ENCODE measurements at regions not wholly inside any gene's neighbourhood (a gene's known extent, or its start where the extent isn't known, plus 50 kb on each side); places are given as distances from the start of the nearest gene placed in this dataset.

DNA sequence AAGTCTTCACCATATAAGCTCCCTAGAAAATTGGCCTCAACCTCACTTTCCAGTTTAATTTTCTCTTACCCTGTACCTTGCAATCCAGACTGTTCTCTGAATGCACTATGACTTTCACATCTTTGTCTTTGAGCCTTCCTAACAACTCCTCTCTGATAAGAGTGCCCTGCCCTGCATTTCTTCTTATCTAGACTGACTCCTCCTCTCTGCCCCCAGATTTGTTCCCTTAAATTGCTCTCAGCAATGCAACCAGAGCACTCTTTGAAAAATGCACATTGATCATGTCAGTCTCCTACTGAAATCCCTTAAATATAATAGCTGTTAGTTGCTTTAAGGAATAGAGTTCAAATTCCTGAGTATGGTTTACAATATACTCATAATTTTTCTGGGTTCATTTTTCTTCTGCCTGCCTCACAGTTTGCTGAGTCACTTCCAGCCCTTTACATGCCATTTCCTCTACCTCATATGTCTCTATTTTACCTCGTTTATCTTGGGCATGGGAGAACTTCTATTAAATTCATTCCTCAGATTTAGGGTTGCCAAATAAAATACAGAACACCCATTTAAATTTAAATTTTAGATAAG, 582.7 kb upstream of the AADAT start:
- no peak overlapping the region for H3K27ac ChIP-seq (ENCODE audit: insufficient read depth, low read depth, low read length)
- FAIRE-seq (no peak), DNase-seq (ENCODE audit: low read depth, low spot score) (peak; percentile 2)
- TF ChIP-seq FOS (IDR thresholded peaks at IDR 0.05; ENCODE audit: borderline replicate concordance, insufficient read depth, low read length) (no peak), POLR2AphosphoS5 (IDR thresholded peaks at IDR 0.05; ENCODE audit: insufficient read depth, low read depth, low read length) (no peak), MYC (IDR thresholded peaks at IDR 0.05; ENCODE audit: low read depth, low read length) (no peak), JUN (IDR thresholded peaks at IDR 0.05; ENCODE audit: borderline replicate concordance, insufficient read depth, insufficient read length, low read depth) (no peak), GATA2 (IDR thresholded peaks at IDR 0.05; ENCODE audit: insufficient read depth, insufficient read length, low read depth, low read length) (no peak), EZH2 (IDR thresholded peaks at IDR 0.05; ENCODE audit: borderline replicate concordance, low read depth, low read length, severe bottlenecking) (no peak), POLR2A (IDR thresholded peaks at IDR 0.05; ENCODE audit: low read depth, low read length) (no peak)
- TF ChIP-seq, protein P1, sequence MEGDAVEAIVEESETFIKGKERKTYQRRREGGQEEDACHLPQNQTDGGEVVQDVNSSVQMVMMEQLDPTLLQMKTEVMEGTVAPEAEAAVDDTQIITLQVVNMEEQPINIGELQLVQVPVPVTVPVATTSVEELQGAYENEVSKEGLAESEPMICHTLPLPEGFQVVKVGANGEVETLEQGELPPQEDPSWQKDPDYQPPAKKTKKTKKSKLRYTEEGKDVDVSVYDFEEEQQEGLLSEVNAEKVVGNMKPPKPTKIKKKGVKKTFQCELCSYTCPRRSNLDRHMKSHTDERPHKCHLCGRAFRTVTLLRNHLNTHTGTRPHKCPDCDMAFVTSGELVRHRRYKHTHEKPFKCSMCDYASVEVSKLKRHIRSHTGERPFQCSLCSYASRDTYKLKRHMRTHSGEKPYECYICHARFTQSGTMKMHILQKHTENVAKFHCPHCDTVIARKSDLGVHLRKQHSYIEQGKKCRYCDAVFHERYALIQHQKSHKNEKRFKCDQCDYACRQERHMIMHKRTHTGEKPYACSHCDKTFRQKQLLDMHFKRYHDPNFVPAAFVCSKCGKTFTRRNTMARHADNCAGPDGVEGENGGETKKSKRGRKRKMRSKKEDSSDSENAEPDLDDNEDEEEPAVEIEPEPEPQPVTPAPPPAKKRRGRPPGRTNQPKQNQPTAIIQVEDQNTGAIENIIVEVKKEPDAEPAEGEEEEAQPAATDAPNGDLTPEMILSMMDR (IDR thresholded peaks at IDR 0.05; ENCODE audit: extremely low read depth in 1 of 2, insufficient read depth in 1 of 2, low read depth in 1 of 2, low read length in 2 of 2) = no peak
- TF ChIP-seq, protein P2, sequence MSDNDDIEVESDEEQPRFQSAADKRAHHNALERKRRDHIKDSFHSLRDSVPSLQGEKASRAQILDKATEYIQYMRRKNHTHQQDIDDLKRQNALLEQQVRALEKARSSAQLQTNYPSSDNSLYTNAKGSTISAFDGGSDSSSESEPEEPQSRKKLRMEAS (IDR thresholded peaks at IDR 0.05; ENCODE audit: insufficient read depth, insufficient read length) = no peak
- POLR2A ChIA-PET = no interaction called here
- no TSS peak for BruUV-seq (replicated peaks)
- no peaks in the 10 kb centered on the region for H3K4me1 ChIP-seq (ENCODE audit: control insufficient read depth, extremely low read depth, insufficient read depth, low read length)
- no peaks in the 10 kb centered on the region for H3K36me3 ChIP-seq (ENCODE audit: control insufficient read depth in 2 of 2, extremely low read depth in 1 of 2, insufficient read depth in 2 of 2, low read length in 2 of 2)
- H2AFZ ChIP-seq (ENCODE audit: low read depth, low read length) = no peak overlapping the region
- H3K9me1 ChIP-seq (replicated peaks; ENCODE audit: control insufficient read depth, extremely low read depth, insufficient read depth, low read length) = no peaks in the 10 kb centered on the region
- no peak overlapping the region for H3K4me3 ChIP-seq (replicated peaks in 1 of 3; ENCODE audit: insufficient read depth in 1 of 3, low read depth in 1 of 3, low read length in 3 of 3)
- dilution Hi-C loops (cut with MboI; ENCODE audit: extremely low pct_ligation_motif_present, low sequenced_read_pairs) (no loop called here), intact Hi-C loops (cut with micrococcal nuclease) (no loop called here)
- H3K9ac ChIP-seq (replicated peaks; ENCODE audit: extremely low read depth, insufficient read depth, low read length) = no peak overlapping the region
- H4K20me1 ChIP-seq (replicated peaks; ENCODE audit: control insufficient read depth, extremely low read depth, insufficient read depth, low read length) = no peaks in the 10 kb centered on the region
- no peaks in the 10 kb centered on the region for H3K27me3 ChIP-seq (ENCODE audit: control insufficient read depth in 2 of 2, insufficient read depth in 2 of 2, low read length in 2 of 2)
- no peaks in the 10 kb centered on the region for H3K9me3 ChIP-seq (replicated peaks; ENCODE audit: control insufficient read depth, insufficient read depth, low read length)
- no peaks in the 10 kb centered on the region for H3K79me2 ChIP-seq (ENCODE audit: control insufficient read depth, insufficient read depth, low read length)
- no peak overlapping the region for H3K4me2 ChIP-seq (ENCODE audit: insufficient read depth, low read length)
- CTCF ChIA-PET = no interaction called here
